ENCODE measurements at regions not wholly inside any gene's neighbourhood (a gene's known extent, or its start where the extent isn't known, plus 50 kb on each side); places are given as distances from the start of the nearest gene placed in this dataset.

DNA sequence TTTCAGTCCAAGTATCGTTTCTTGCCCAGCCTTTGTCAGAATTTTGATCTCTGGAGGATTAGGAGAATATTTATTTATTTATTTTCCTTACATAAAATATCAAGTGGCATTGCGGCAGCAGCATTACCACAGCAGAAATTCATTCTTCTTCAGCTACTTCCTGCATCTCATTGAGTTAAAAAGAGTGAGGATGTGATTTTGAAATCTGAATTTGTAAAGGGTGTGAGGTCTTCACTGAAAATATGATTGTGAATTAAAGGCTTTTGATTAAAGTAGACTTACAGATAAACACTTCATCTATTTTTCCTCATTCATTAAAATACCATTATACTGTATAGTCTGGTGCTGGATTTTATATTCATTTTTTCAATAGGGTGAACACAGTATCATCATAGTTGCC is 328.4 kb downstream of the PRL start:
- H3K9me3 Mint-ChIP-seq, result peaks cover 0 to 3% of the 10 kb centered on the region in 2 donors
- H3K27ac Mint-ChIP-seq, result no peak overlapping the region
- DNase-seq (no peak), ATAC-seq (replicated peaks) (no peak)
- no peaks in the 10 kb centered on the region for H3K36me3 Mint-ChIP-seq (ENCODE audit: insufficient read depth)
- H3K4me1 Mint-ChIP-seq (ENCODE audit: low read depth in 2 of 2), result no peaks in the 10 kb centered on the region
- H3K27me3 Mint-ChIP-seq, result no peaks in the 10 kb centered on the region
- H3K4me3 Mint-ChIP-seq, result no peak overlapping the region

- H3K27ac Mint-ChIP-seq, result no peak overlapping the region
- peaks cover 0 to 3% of the 10 kb centered on the region in 2 donors for H3K9me3 Mint-ChIP-seq
- H3K4me1 Mint-ChIP-seq (ENCODE audit: low read depth in 2 of 2), result no peaks in the 10 kb centered on the region
- H3K27me3 Mint-ChIP-seq, result no peaks in the 10 kb centered on the region
- H3K36me3 Mint-ChIP-seq (ENCODE audit: insufficient read depth), result no peaks in the 10 kb centered on the region
- ATAC-seq (replicated peaks) (no peak), DNase-seq (no peak)
- no peak overlapping the region for H3K4me3 Mint-ChIP-seq
Observed at GRCh38 chr6:21969192-21969591, 327.6 kb downstream of the PRL start.

GRCh38 chr6:21970569-21971300 is 326.1 kb downstream of the PRL start:
- no peak for DNase-seq
- Mint-ChIP-seq H3K27me3 (no peaks in the 10 kb centered on the region), H3K4me3 (no peak overlapping the region), H3K36me3 (ENCODE audit: insufficient read depth) (no peaks in the 10 kb centered on the region), H3K9me3 (no peaks in the 10 kb centered on the region), H3K27ac (no peak overlapping the region), H3K4me1 (ENCODE audit: low read depth in 2 of 2) (no peaks in the 10 kb centered on the region)
- no peak for ATAC-seq (replicated peaks)

DNA sequence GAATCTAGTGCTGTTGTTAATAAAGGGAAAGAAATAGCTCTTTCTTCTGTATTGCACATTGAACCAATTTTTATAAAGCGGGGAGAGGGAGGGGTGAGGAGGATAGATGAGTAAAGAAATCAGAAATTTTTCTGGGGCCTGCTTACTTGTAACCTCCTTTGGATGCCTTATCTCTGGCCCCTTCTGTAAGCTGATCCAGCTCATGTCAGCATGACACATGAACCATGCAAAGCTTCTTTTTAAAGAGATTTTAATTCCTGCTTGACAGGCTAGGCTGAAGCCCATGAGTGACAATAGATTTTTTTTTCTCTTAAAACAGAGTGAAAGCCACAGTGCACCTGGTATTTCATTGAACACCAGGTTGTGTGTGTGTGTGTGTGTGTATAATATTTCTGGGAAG is 325.3 kb downstream of the PRL start:
- no peaks in the 10 kb centered on the region for H3K4me1 Mint-ChIP-seq (ENCODE audit: low read depth in 2 of 2)
- no peak overlapping the region for H3K4me3 Mint-ChIP-seq
- no peaks in the 10 kb centered on the region for H3K36me3 Mint-ChIP-seq (ENCODE audit: insufficient read depth)
- no peak for DNase-seq
- no peaks in the 10 kb centered on the region for H3K9me3 Mint-ChIP-seq
- H3K27ac Mint-ChIP-seq, result no peak overlapping the region
- H3K27me3 Mint-ChIP-seq, result no peaks in the 10 kb centered on the region
- ATAC-seq (replicated peaks), result no peak

- DNase-seq, result no peak
- H3K4me1 Mint-ChIP-seq (ENCODE audit: low read depth in 2 of 2), result no peaks in the 10 kb centered on the region
- no peaks in the 10 kb centered on the region for H3K9me3 Mint-ChIP-seq
- H3K27me3 Mint-ChIP-seq, result no peaks in the 10 kb centered on the region
- H3K36me3 Mint-ChIP-seq (ENCODE audit: insufficient read depth), result no peaks in the 10 kb centered on the region
- no peak overlapping the region for H3K4me3 Mint-ChIP-seq
- no peak overlapping the region for H3K27ac Mint-ChIP-seq
- ATAC-seq (replicated peaks), result no peak
Observed at GRCh38 chr6:21972516-21972915, 324.3 kb downstream of the PRL start.

GRCh38 chr6:21977346-21977745 is 319.5 kb downstream of the PRL start:
- no peaks in the 10 kb centered on the region for H3K27me3 Mint-ChIP-seq
- ATAC-seq (replicated peaks) (no peak), DNase-seq (no peak)
- no peaks in the 10 kb centered on the region for H3K36me3 Mint-ChIP-seq (ENCODE audit: insufficient read depth)
- no peak overlapping the region for H3K4me3 Mint-ChIP-seq
- H3K27ac Mint-ChIP-seq, result no peak overlapping the region
- H3K4me1 Mint-ChIP-seq (ENCODE audit: low read depth in 2 of 2), result no peaks in the 10 kb centered on the region
- H3K9me3 Mint-ChIP-seq, result peaks cover 2 to 19% of the 10 kb centered on the region in 2 donors

- Mint-ChIP-seq H3K36me3 (ENCODE audit: insufficient read depth) (no peaks in the 10 kb centered on the region), H3K9me3 (peaks cover 2 to 19% of the 10 kb centered on the region in 2 donors), H3K4me1 (ENCODE audit: low read depth in 2 of 2) (no peaks in the 10 kb centered on the region), H3K4me3 (no peak overlapping the region), H3K27me3 (no peaks in the 10 kb centered on the region), H3K27ac (no peak overlapping the region)
- no peak for ATAC-seq (replicated peaks)
- no peak for DNase-seq
Observed at GRCh38 chr6:21981235-21981833, 315.5 kb downstream of the PRL start.

DNA sequence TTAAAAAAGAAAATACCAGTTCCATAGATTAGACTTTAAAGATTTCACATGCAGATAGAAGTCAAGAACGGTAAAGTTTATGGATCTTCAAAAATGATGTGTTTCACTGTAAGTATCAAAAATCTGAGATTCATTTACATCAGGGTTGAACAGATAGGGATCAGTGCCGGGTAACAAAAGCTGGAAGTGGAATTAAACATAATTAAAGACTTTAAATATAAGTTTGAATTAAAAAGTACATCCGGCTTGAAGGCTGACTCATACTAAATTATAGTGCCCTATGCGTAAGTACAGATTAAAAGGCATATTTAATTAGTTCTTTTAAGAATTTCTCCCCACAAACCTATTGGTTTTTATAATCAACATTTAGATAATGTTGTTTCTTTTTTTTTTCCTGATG is 312.7 kb downstream of the PRL start:
- Mint-ChIP-seq H3K4me3 (no peak overlapping the region), H3K36me3 (ENCODE audit: insufficient read depth) (no peaks in the 10 kb centered on the region), H3K9me3 (peaks cover 2 to 19% of the 10 kb centered on the region in 2 donors), H3K27ac (no peak overlapping the region), H3K27me3 (no peaks in the 10 kb centered on the region), H3K4me1 (ENCODE audit: low read depth in 2 of 2) (peaks cover 0 to 1% of the 10 kb centered on the region in 2 donors)
- DNase-seq (no peak), ATAC-seq (replicated peaks) (no peak)

DNA sequence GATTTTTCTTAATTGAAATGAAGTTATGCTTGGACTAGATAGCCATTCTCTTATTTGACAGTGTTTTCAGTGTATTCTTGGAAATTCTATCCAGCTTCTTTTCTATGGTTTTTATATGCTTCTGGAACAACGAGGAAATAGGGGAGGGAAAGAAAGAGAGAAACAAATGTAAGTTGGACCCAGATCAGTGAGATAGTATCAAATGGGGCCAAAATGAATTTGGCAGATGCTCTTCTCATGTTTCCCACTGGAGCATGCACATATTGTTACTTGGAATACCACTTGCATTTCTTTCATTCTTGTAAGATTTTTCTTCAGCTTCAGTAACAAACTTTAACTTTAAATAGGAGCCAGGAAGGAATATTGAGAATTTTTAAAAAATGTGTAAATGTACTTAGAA is 312.3 kb downstream of the PRL start:
- DNase-seq (no peak), ATAC-seq (replicated peaks) (no peak)
- Mint-ChIP-seq H3K4me1 (ENCODE audit: low read depth in 2 of 2) (peaks cover 0 to 1% of the 10 kb centered on the region in 2 donors), H3K4me3 (no peak overlapping the region), H3K9me3 (peaks cover 2 to 19% of the 10 kb centered on the region in 2 donors), H3K27me3 (no peaks in the 10 kb centered on the region), H3K36me3 (ENCODE audit: insufficient read depth) (no peaks in the 10 kb centered on the region), H3K27ac (no peak overlapping the region)

DNA sequence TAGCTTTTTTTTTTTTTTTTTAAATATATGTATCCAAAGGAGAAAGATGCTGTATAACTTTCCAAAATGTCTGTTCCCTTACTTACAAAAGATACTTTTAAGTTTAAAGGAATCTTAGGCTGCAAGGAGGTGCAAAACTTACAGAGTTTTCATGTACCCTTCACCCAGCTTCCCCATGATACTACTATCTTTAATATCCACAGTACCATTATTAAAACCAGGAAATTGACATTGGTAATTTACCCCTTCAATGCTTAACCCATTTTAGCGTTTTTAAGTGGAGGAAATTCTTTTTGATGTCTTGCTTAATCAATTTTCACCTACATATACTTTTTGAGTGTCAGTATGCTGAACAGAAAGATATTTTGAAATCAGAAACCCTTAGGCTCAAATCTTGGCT is 310.9 kb downstream of the PRL start:
- DNase-seq, result no peak
- no peaks in the 10 kb centered on the region for H3K27me3 Mint-ChIP-seq
- ATAC-seq (replicated peaks), result no peak
- no peak overlapping the region for H3K4me3 Mint-ChIP-seq
- no peaks in the 10 kb centered on the region for H3K36me3 Mint-ChIP-seq (ENCODE audit: insufficient read depth)
- H3K4me1 Mint-ChIP-seq (ENCODE audit: low read depth in 2 of 2), result peaks cover 0 to 1% of the 10 kb centered on the region in 2 donors
- H3K27ac Mint-ChIP-seq, result no peak overlapping the region
- H3K9me3 Mint-ChIP-seq, result peaks cover 2 to 13% of the 10 kb centered on the region in 2 donors

DNA sequence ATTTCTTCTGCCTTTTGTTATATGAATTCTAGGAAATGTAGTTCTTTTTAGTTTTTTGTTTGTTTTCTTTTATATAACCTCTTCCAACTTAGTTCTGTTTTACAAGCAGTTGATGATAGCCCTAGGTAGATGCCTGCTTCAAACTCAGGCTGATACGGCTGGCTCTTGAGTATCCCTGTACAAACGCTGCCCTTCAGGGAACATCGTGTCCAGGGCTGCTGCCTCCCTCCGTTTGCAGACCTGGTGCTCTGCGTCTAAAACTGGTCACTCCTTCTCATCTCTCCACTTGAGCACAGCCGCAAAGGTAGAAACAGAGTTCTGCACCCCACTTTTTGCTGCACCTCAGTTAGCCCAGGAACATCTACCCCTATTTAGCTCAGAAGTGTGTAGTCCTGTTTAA is 310.1 kb downstream of the PRL start:
- H3K36me3 Mint-ChIP-seq (ENCODE audit: insufficient read depth), result no peaks in the 10 kb centered on the region
- no peaks in the 10 kb centered on the region for H3K27me3 Mint-ChIP-seq
- no peak overlapping the region for H3K4me3 Mint-ChIP-seq
- DNase-seq (no peak), ATAC-seq (replicated peaks) (no peak)
- H3K9me3 Mint-ChIP-seq, result peaks cover 1 to 5% of the 10 kb centered on the region in 2 donors
- no peak overlapping the region for H3K27ac Mint-ChIP-seq
- H3K4me1 Mint-ChIP-seq (ENCODE audit: low read depth in 2 of 2), result peaks cover 0 to 1% of the 10 kb centered on the region in 2 donors

GRCh38 chr6:21987501-21987957 is 309.3 kb downstream of the PRL start:
- Mint-ChIP-seq H3K36me3 (ENCODE audit: insufficient read depth) (no peaks in the 10 kb centered on the region), H3K4me3 (no peak overlapping the region), H3K4me1 (ENCODE audit: low read depth in 2 of 2) (peaks cover 0 to 1% of the 10 kb centered on the region in 2 donors), H3K27me3 (no peaks in the 10 kb centered on the region), H3K9me3 (no peaks in the 10 kb centered on the region), H3K27ac (no peak overlapping the region)
- ATAC-seq (replicated peaks) (no peak), DNase-seq (no peak)

- no peak for ATAC-seq (replicated peaks)
- no peak overlapping the region for H3K27ac Mint-ChIP-seq
- no peaks in the 10 kb centered on the region for H3K36me3 Mint-ChIP-seq (ENCODE audit: insufficient read depth)
- H3K4me1 Mint-ChIP-seq (ENCODE audit: low read depth in 2 of 2), result peaks cover 0 to 1% of the 10 kb centered on the region in 2 donors
- no peak overlapping the region for H3K4me3 Mint-ChIP-seq
- peaks cover 0 to 6% of the 10 kb centered on the region in 2 donors for H3K27me3 Mint-ChIP-seq
- DNase-seq, result no peak
- peaks cover 0 to 2% of the 10 kb centered on the region in 2 donors for H3K9me3 Mint-ChIP-seq
Observed at GRCh38 chr6:21990577-21990976, 306.3 kb downstream of the PRL start.
